HepG2 (cell line): ENCODE measurements at regions not wholly inside any gene's neighbourhood (a gene's known extent, or its start where the extent isn't known, plus 50 kb on each side); places are given as distances from the start of the nearest gene placed in this dataset.

Source experiments
- ATAC-seq: fragments of 200-7000 bp; cut with Tn5 transposase; 3 replicates; pipeline ENCODE4 v1.9.1; 2020; ENCODE audit warnings: mild to moderate bottlenecking, moderate library complexity
- BruUV-seq: library from RNA; stranded (reverse); fragments of 400-500 nt; replicated peaks from 2 replicates; lab custom pipeline; 2021; lab: Mats Ljungman, UMichigan
- CTCF ChIA-PET: fragments of 300-600 bp; formaldehyde crosslinking; extraction: SDS; loops from one replicate; lab custom pipeline; 2021; ENCODE audit warnings: low total read pairs, inconsistent platforms, low intra/inter-chr PET ratio; lab: Yijun Ruan, JAX
- POLR2A ChIA-PET: fragments of 350-600 bp; sonication (Branson Sonifier 250); formaldehyde crosslinking; loops from one replicate; lab custom pipeline; 2020; ENCODE audit warnings: antibody characterized with exemption, inconsistent platforms; lab: Yijun Ruan, JAX
- DNase-seq: peaks from one replicate; pipeline ENCODE4 v3.0.0-alpha.2; 2015; ENCODE audit warnings: low spot score
- FAIRE-seq: peaks from 3 replicates; lab custom pipeline; 2011; peaks lifted over from hg19 to GRCh38; lab: Jason Lieb, UNC
- H2AFZ ChIP-seq: one replicate; pipeline ENCODE4 v1.6.1; 2011; ENCODE audit warnings: low read length, inconsistent platforms
- H3K27ac ChIP-seq: fragments of 300-600 bp; 3 replicates; pipeline ENCODE4 v1.8.0; 2011; ENCODE audit warnings: mixed run types, mild to moderate bottlenecking, mixed read lengths, low read length, inconsistent platforms; ENCODE audit not compliant: insufficient read depth; ENCODE audit errors: extremely low read length
- H3K27me3 ChIP-seq, 2 experiments: fragments of 200-600 bp in 1 of 2; 2 replicates in 1 of 2; 3 replicates in 1 of 2; pipeline versions ENCODE4 v1.6.0 to v1.8.0; 2011; ENCODE audit warnings: low read length in 2 of 2, mild to moderate bottlenecking in 2 of 2, moderate library complexity in 2 of 2, inconsistent platforms in 1 of 2; ENCODE audit not compliant: insufficient read depth in 2 of 2, control insufficient read depth in 1 of 2
- H3K36me3 ChIP-seq, 2 experiments: fragments of 200-600 bp in 1 of 2; replicated peaks in 1 of 2; 2 replicates in 1 of 2; 3 replicates in 1 of 2; pipeline versions ENCODE4 v1.5.1 to v1.8.0; 2011; ENCODE audit warnings: low read length in 2 of 2, inconsistent platforms in 1 of 2; ENCODE audit not compliant: insufficient read depth in 2 of 2, control insufficient read depth in 1 of 2
- H3K4me1 ChIP-seq: 2 replicates; pipeline ENCODE4 v1.5.1; 2012; ENCODE audit warnings: low read length, inconsistent platforms; ENCODE audit not compliant: insufficient read depth
- H3K4me2 ChIP-seq: 2 replicates; pipeline ENCODE4 v1.6.0; 2011; ENCODE audit warnings: low read depth, low read length, inconsistent platforms
- H3K4me3 ChIP-seq, 3 experiments: fragments of 200-600 bp in 1 of 3; sonication (generic), shearing (Covaris generic) in 1 of 3; replicated peaks in 1 of 3; 2 replicates each; pipeline ENCODE4 v1.5.1; 2011 to 2016; ENCODE audit warnings: low read length in 3 of 3, inconsistent platforms in 2 of 3, low read depth in 2 of 3, mild to moderate bottlenecking in 2 of 3, control low read depth in 1 of 3, mixed read lengths in 1 of 3; ENCODE audit not compliant: insufficient read depth in 1 of 3
- H3K79me2 ChIP-seq: one replicate; pipeline ENCODE4 v1.6.1; 2011; ENCODE audit warnings: low read length, inconsistent platforms; ENCODE audit not compliant: insufficient read depth
- H3K9ac ChIP-seq: 2 replicates; pipeline ENCODE4 v1.6.0; 2011; ENCODE audit warnings: mild to moderate bottlenecking, low read depth, low read length, inconsistent platforms; ENCODE audit not compliant: insufficient read depth
- H3K9me3 ChIP-seq: 2 replicates; pipeline ENCODE4 v1.5.1; 2012; ENCODE audit warnings: mild to moderate bottlenecking, low read length
- H4K20me1 ChIP-seq: 2 replicates; pipeline ENCODE4 v1.6.0; 2011; ENCODE audit warnings: inconsistent platforms, mild to moderate bottlenecking, low read length, moderate library complexity; ENCODE audit not compliant: insufficient read depth
- AHR ChIP-seq: IDR thresholded peaks from 2 replicates; pipeline ENCODE4 v1.6.1; 2018; ENCODE audit warnings: missing genetic modification reagents, missing compliant biosample characterization
- BHLHE40 ChIP-seq: IDR thresholded peaks from 2 replicates; pipeline ENCODE4 v1.6.1; 2011; ENCODE audit warnings: low read length, improper control_type of control experiment
- ERF ChIP-seq: IDR thresholded peaks from 2 replicates; pipeline ENCODE4 v1.6.1; 2018; ENCODE audit warnings: missing biosample characterization, missing genetic modification reagents
- FOXK1 ChIP-seq: sonication (generic); formaldehyde crosslinking; IDR thresholded peaks from 2 replicates; pipeline ENCODE4 v1.4.0; 2020; ENCODE audit warnings: low read depth, missing genetic modification reagents, borderline replicate concordance
- IRX3 ChIP-seq: sonication (generic); formaldehyde crosslinking; IDR thresholded peaks from 2 replicates; pipeline ENCODE4 v1.8.1; 2023; ENCODE audit warnings: mild to moderate bottlenecking, low read depth, missing genetic modification reagents, borderline replicate concordance
- MAFF ChIP-seq: IDR thresholded peaks from 2 replicates; pipeline ENCODE4 v1.6.1; 2011; ENCODE audit warnings: low read depth, low read length, improper control_type of control experiment
- MAFK ChIP-seq, 2 experiments: IDR thresholded peaks in 1 of 2; conservative IDR thresholded peaks in 1 of 2; 2 replicates each; pipeline ENCODE4 v1.6.1; 2011; ENCODE audit warnings: improper control_type of control experiment in 2 of 2, low read length in 2 of 2
- RAD21 ChIP-seq: fragments of 450-650 bp; formaldehyde crosslinking; IDR thresholded peaks from 2 replicates; pipeline ENCODE4 v1.5.0; 2020; ENCODE audit warnings: mild to moderate bottlenecking
- RBAK ChIP-seq: sonication (generic); formaldehyde crosslinking; IDR thresholded peaks from 2 replicates; pipeline ENCODE4 v1.5.1; 2020; ENCODE audit warnings: mild to moderate bottlenecking, missing genetic modification reagents
- RXRB ChIP-seq: IDR thresholded peaks from 2 replicates; pipeline ENCODE4 v1.6.1; 2016; ENCODE audit warnings: borderline replicate concordance, missing genetic modification reagents, missing compliant biosample characterization
- SMAD9 ChIP-seq: sonication (generic); formaldehyde crosslinking; IDR thresholded peaks from 2 replicates; pipeline ENCODE4 v1.5.1; 2020; ENCODE audit warnings: mild to moderate bottlenecking, missing genetic modification reagents
- SMYD3 ChIP-seq: sonication (generic); formaldehyde crosslinking; IDR thresholded peaks from 2 replicates; pipeline ENCODE4 v1.8.1; 2023; ENCODE audit warnings: mild to moderate bottlenecking, missing genetic modification reagents
- SP2 ChIP-seq: sonication (generic); formaldehyde crosslinking; IDR thresholded peaks from 2 replicates; pipeline ENCODE4 v1.5.1; 2020; ENCODE audit warnings: mild to moderate bottlenecking, missing genetic modification reagents
- THYN1 ChIP-seq: sonication (generic); formaldehyde crosslinking; IDR thresholded peaks from 2 replicates; pipeline ENCODE4 v1.8.1; 2023; ENCODE audit warnings: low read depth, mild to moderate bottlenecking, moderate library complexity, missing genetic modification reagents, borderline replicate concordance
- ZNF781 ChIP-seq: sonication (generic); formaldehyde crosslinking; IDR thresholded peaks from 2 replicates; pipeline ENCODE4 v1.5.1; 2020; ENCODE audit warnings: borderline replicate concordance, mild to moderate bottlenecking, missing genetic modification reagents; ENCODE audit errors: not compliant biosample characterization
- WGBS: methylation state at CpG from one replicate; pipeline ENCODE4 v1.1.6; 2017; ENCODE audit warnings: low lambda C conversion rate; 5-methylcytosine and 5-hydroxymethylcytosine counted together
- in situ Hi-C: cut with HindIII; loops from 2 replicates; pipeline ENCODE4 v1.10.0; 2017; ENCODE audit warnings: low pct_unique_long_range_greater_than_20kb; ENCODE audit not compliant: extremely low pct_ligation_motif_present
- intact Hi-C: fragments of 100-400 bp; cut with micrococcal nuclease; formaldehyde crosslinking; loops from one replicate; pipeline ENCODE4 v1.10.0; 2022; ENCODE audit not compliant: unreplicated experiment

DNA sequence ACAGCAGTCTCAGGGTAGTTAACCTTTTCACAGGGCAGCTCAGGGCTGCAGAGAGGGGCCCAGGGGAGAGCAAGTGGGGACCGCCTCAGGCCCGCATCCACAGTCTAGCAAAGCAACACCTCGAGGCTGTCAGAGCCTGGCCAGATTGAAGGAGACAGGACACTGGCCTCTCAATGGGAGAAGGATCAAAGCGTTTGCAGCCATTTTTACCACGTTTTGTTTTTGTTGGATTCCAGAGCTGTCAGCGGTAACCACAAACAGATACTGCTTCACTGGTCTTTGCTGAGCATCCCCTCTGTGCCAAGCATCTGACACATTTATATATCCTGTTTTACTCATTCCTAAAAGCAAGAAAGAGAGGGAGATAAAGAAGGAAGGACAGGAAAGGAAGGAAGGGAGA lies 153.8 kb downstream of the SHQ1 start:
- Histone ChIP-seq H4K20me1 (no peaks in the 10 kb centered on the region), H3K4me3 (no peak overlapping the region), H3K4me1 (no peaks in the 10 kb centered on the region), H3K9me3 (no peaks in the 10 kb centered on the region), H3K27me3 (peaks cover 0 to 3% of the 10 kb centered on the region in 2 experiments; a peak in 3 of 5 replicates), H3K27ac (no peak overlapping the region), H3K36me3 (no peaks in the 10 kb centered on the region), H2AFZ (no peak overlapping the region), H3K79me2 (no peaks in the 10 kb centered on the region), H3K4me2 (no peak overlapping the region), H3K9ac (no peak overlapping the region)
- intact Hi-C loops = no loop called here
- ChIA-PET CTCF (no interaction called here), POLR2A (no interaction called here)
- TF ChIP-seq ERF (no peak), RBAK (no peak), BHLHE40 (no peak), ZNF781 (CRISPR knock-in tag) (no peak), THYN1 (CRISPR knock-in tag) (no peak), IRX3 (CRISPR knock-in tag) (no peak), SP2 (CRISPR knock-in tag) (no peak), RAD21 (no peak), SMYD3 (CRISPR knock-in tag) (no peak), RXRB (CRISPR knock-in tag) (no peak), SMAD9 (CRISPR knock-in tag) (no peak), FOXK1 (no peak)
- WGBS = 14% methylated on average over 5 of the region's 6 CpGs
- no peak for DNase-seq
- BruUV-seq = no TSS peak
- no peak for FAIRE-seq
- no peak; the same call in 2 of the 3 replicates for ATAC-seq
- in situ Hi-C loops = no loop called here

DNA sequence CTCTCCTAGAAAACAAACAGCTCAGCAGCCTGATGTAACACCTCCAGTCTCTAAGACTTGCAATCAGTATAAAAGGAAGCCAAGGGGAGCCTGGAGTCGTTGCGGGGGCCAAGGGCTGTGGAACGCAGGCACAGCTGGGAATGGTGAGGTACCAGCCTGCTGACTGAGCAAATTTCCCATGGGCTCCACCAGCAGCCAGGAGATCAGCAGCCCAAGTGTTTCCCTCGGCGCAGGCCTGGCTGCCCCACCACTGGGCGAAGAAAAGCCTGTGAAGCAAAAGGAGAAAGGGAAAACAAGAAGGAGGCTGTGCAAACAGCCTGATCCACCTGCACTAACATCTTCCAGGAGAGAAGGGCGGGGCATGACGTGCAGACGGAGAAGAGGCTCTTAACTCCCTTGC lies 155.3 kb downstream of the SHQ1 start:
- Histone ChIP-seq H3K27me3 (peaks cover 0 to 3% of the 10 kb centered on the region in 2 experiments; a peak in 3 of 5 replicates), H3K4me2 (no peak overlapping the region), H3K4me3 (no peak overlapping the region), H3K36me3 (no peaks in the 10 kb centered on the region), H3K79me2 (no peaks in the 10 kb centered on the region), H3K9me3 (no peaks in the 10 kb centered on the region), H3K9ac (no peak overlapping the region), H3K4me1 (no peaks in the 10 kb centered on the region), H2AFZ (no peak overlapping the region), H3K27ac (no peak overlapping the region), H4K20me1 (no peaks in the 10 kb centered on the region)
- no peak for ATAC-seq
- intact Hi-C loops = no loop called here
- in situ Hi-C loops = no loop called here
- FAIRE-seq = no peak
- TF ChIP-seq MAFK (conservative IDR thresholded peaks at IDR 0.05 in 1 of 2, IDR thresholded peaks at IDR 0.05 in 1 of 2; ENCODE audit: low read length in 2 of 2) (peak; percentile 47 to 59), AHR (no peak), MAFF (peak; percentile 39)
- CTCF ChIA-PET = no interaction called here
- no peak for DNase-seq
- BruUV-seq = no TSS peak
- POLR2A ChIA-PET = no interaction called here
- WGBS = 64% methylated on average over 9 of the region's 9 CpGs
